Left cardiac atrium (tissue), 4 donors: ENCODE measurements at regions not wholly inside any gene's neighbourhood (a gene's known extent, or its start where the extent isn't known, plus 50 kb on each side); places are given as distances from the start of the nearest gene placed in this dataset.

ENCODE experiments used
- ATAC-seq, 2 donors: fragments of 200-7000 bp; cut with Tn5 transposase; one replicate each; pipeline ENCODE4 v1.9.1; 2020; ENCODE audit warnings: mild to moderate bottlenecking in 2 of 2, moderate library complexity in 2 of 2
- DNase-seq: peaks from one replicate; pipeline ENCODE4 v3.0.0-alpha.2; 2020
- intact Hi-C, 2 donors: fragments of 100-400 bp; cut with DNase I; formaldehyde crosslinking; loops; one replicate each; pipeline versions ENCODE4 v1.14.1 to v1.15.1; 2022 to 2023
- donor health status: DM: no; HTN: yes; CAD: no.
- donor health status: DM: no; HTN: yes; CAD: no; lungs with severe emphysema.
- donor health status: DM: yes; HTN: yes; CAD: no.
- donor health status: Dilated cardiomyopathy.

GRCh38 chr6:113170454-113170853 is 686.7 kb upstream of the MARCKS start:
- intact Hi-C loops = no loop called here
- DNase-seq (no peak), ATAC-seq (no peak)

GRCh38 chr6:113171882-113172281 is 685.3 kb upstream of the MARCKS start:
- intact Hi-C loops = no loop called here
- ATAC-seq = peak in 1 of 2 donors; percentile 15
- DNase-seq = no peak

- ATAC-seq (peak; percentile 94 to 95), DNase-seq (peak; percentile 49)
- intact Hi-C loops = no loop called here
Measured at GRCh38 chr6:113172531-113172966, 684.6 kb upstream of the MARCKS start.

GRCh38 chr6:113178349-113178748 is 678.8 kb upstream of the MARCKS start:
- intact Hi-C loops = no loop called here
- DNase-seq = no peak
- ATAC-seq = no peak

GRCh38 chr6:113181164-113181563 is 676.0 kb upstream of the MARCKS start:
- ATAC-seq (no peak), DNase-seq (no peak)
- intact Hi-C loops = no loop called here

GRCh38 chr6:113182370-113183141 is 674.6 kb upstream of the MARCKS start:
- DNase-seq (no peak), ATAC-seq (peak in 1 of 2 donors; percentile 31)
- intact Hi-C loops = no loop called here

GRCh38 chr6:113184291-113184690 is 672.9 kb upstream of the MARCKS start:
- intact Hi-C loops = no loop called here
- ATAC-seq (peak; percentile 25 to 72), DNase-seq (no peak)

- peak; percentile 93 to 96 for ATAC-seq
Measured at GRCh38 chr6:113184736-113185135, 672.4 kb upstream of the MARCKS start.

GRCh38 chr6:113185299-113185698 is 671.8 kb upstream of the MARCKS start:
- DNase-seq (no peak), ATAC-seq (no peak)
- intact Hi-C loops = no loop called here

More at GRCh38 chr6:113184736-113185135, 672.4 kb upstream of the MARCKS start:
- intact Hi-C loops = no loop called here
- peak; percentile 54 for DNase-seq

- intact Hi-C loops = no loop called here
- ATAC-seq (no peak), DNase-seq (no peak)
Measured at GRCh38 chr6:113187661-113188060, 669.5 kb upstream of the MARCKS start.

- intact Hi-C loops = no loop called here
- ATAC-seq (no peak), DNase-seq (no peak)
Measured at GRCh38 chr6:113188962-113189361, 668.2 kb upstream of the MARCKS start.

- intact Hi-C loops = no loop called here
- DNase-seq (no peak), ATAC-seq (no peak)
Measured at GRCh38 chr6:113190170-113190569, 667.0 kb upstream of the MARCKS start.

GRCh38 chr6:113194090-113194489 is 663.1 kb upstream of the MARCKS start:
- no peak for DNase-seq
- intact Hi-C loops = no loop called here

GRCh38 chr6:113202852-113203714 is 654.1 kb upstream of the MARCKS start:
- DNase-seq (no peak), ATAC-seq (no peak)
- intact Hi-C loops = no loop called here

More at GRCh38 chr6:113194090-113194489, 663.1 kb upstream of the MARCKS start:
- no peak for ATAC-seq

GRCh38 chr6:113203715-113204110 is 653.4 kb upstream of the MARCKS start:
- intact Hi-C loops = no loop called here
- DNase-seq (no peak), ATAC-seq (no peak)

- intact Hi-C loops = no loop called here
Measured at GRCh38 chr6:113205553-113205952, 651.6 kb upstream of the MARCKS start.

GRCh38 chr6:113208726-113209125 is 648.4 kb upstream of the MARCKS start:
- ATAC-seq (no peak), DNase-seq (no peak)
- intact Hi-C loops = no loop called here

More at GRCh38 chr6:113205553-113205952, 651.6 kb upstream of the MARCKS start:
- no peak for ATAC-seq
- no peak for DNase-seq

- DNase-seq (no peak), ATAC-seq (no peak)
- intact Hi-C loops = no loop called here
Measured at GRCh38 chr6:113209315-113209714, 647.8 kb upstream of the MARCKS start.

- intact Hi-C loops = no loop called here
- ATAC-seq = no peak
Measured at GRCh38 chr6:113211170-113211569, 646.0 kb upstream of the MARCKS start.

GRCh38 chr6:113219783-113220182 is 637.4 kb upstream of the MARCKS start:
- intact Hi-C loops = no loop called here
- ATAC-seq (no peak), DNase-seq (no peak)

More at GRCh38 chr6:113211170-113211569, 646.0 kb upstream of the MARCKS start:
- DNase-seq = no peak
